ENCODE measurements at regions not wholly inside any gene's neighbourhood (a gene's known extent, or its start where the extent isn't known, plus 50 kb on each side); places are given as distances from the start of the nearest gene placed in this dataset.

- H4K20me1 ChIP-seq (ENCODE audit: insufficient read depth) = no peaks in the 10 kb centered on the region
- DNase-seq (ENCODE audit: low read depth, low spot score) (no peak), ATAC-seq (no peak)
- ChIA-PET CTCF (no interaction called here), RAD21 (ENCODE audit: low non-redundant PET in 1 of 2, low total read pairs in 2 of 2, uncharacterized antibody in 2 of 2, unreplicated experiment in 2 of 2) (no interaction called here), POLR2A (no interaction called here)
- no peak overlapping the region for H3K4me3 ChIP-seq (replicated peaks in 1 of 2; ENCODE audit: low read depth in 1 of 2, low read length in 2 of 2)
- no peaks in the 10 kb centered on the region for H3K9me3 ChIP-seq (ENCODE audit: control insufficient read depth in 1 of 2, insufficient read depth in 1 of 2, low read depth in 1 of 2, low read length in 2 of 2)
- no peak overlapping the region for H2AFZ ChIP-seq (ENCODE audit: low read depth, low read length, poor library complexity, severe bottlenecking)
- H3K36me3 ChIP-seq (ENCODE audit: control insufficient read depth in 1 of 2, insufficient read depth in 2 of 2, low read length in 2 of 2) = no peaks in the 10 kb centered on the region
- H3K9me2 ChIP-seq (ENCODE audit: insufficient read depth) = peaks cover 7% of the 10 kb centered on the region; the same call in 1 of the 2 replicates
- no peak overlapping the region for H3K27ac ChIP-seq (ENCODE audit: low read depth, low read length)
- no peak for TF ChIP-seq TCF7L2 (IDR thresholded peaks at IDR 0.05; ENCODE audit: borderline replicate concordance, extremely low read depth, insufficient read depth, insufficient read length)
- TF ChIP-seq CTCF (IDR thresholded peaks at IDR 0.05 in 2 of 3, conservative IDR thresholded peaks at IDR 0.05 in 1 of 3; ENCODE audit: borderline replicate concordance in 1 of 3, insufficient read depth in 1 of 3, low read depth in 2 of 3, low read length in 2 of 3) = no peak
- TF ChIP-seq CBX3 (IDR thresholded peaks at IDR 0.05; ENCODE audit: low read depth) = no peak
- TF ChIP-seq SRF (IDR thresholded peaks at IDR 0.05; ENCODE audit: low read depth) = no peak
- TF ChIP-seq, protein P1, sequence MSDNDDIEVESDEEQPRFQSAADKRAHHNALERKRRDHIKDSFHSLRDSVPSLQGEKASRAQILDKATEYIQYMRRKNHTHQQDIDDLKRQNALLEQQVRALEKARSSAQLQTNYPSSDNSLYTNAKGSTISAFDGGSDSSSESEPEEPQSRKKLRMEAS (IDR thresholded peaks at IDR 0.05) = no peak
- no peak for TF ChIP-seq REST (IDR thresholded peaks at IDR 0.05; ENCODE audit: low read depth)
- TF ChIP-seq ELF1 (IDR thresholded peaks at IDR 0.05; ENCODE audit: borderline replicate concordance, low read depth) = no peak
- no peak for TF ChIP-seq RAD21 (IDR thresholded peaks at IDR 0.05; ENCODE audit: low read depth)
- TF ChIP-seq EZH2 (IDR thresholded peaks at IDR 0.05) = no peak
- no peak for TF ChIP-seq SIN3A (IDR thresholded peaks at IDR 0.05; ENCODE audit: low read depth)
- H3K9ac ChIP-seq (ENCODE audit: low read length) = no peak overlapping the region
- no peaks in the 10 kb centered on the region for H3K4me1 ChIP-seq (ENCODE audit: control insufficient read depth in 1 of 2, insufficient read depth in 2 of 2, low read length in 2 of 2)
- H3K27me3 ChIP-seq (ENCODE audit: insufficient read depth, low read length) = no peaks in the 10 kb centered on the region
- BruUV-seq (replicated peaks) = no TSS peak
- no peak overlapping the region for H3K4me2 ChIP-seq (ENCODE audit: low read length)
- intact Hi-C loops (cut with micrococcal nuclease) = no loop called here
- H3K79me2 ChIP-seq (ENCODE audit: insufficient read depth, low read length) = no peaks in the 10 kb centered on the region
Observed at GRCh38 chr2:185466915-185467314, 271.7 kb upstream of the FSIP2 start.

Data from HCT116 (cell line).